ENCODE measurements at regions not wholly inside any gene's neighbourhood (a gene's known extent, or its start where the extent isn't known, plus 50 kb on each side); places are given as distances from the start of the nearest gene placed in this dataset.

GRCh38 chr5:42338136-42338535 lies 85.1 kb upstream of the GHR start:
- no peak for ATAC-seq

GRCh38 chr5:42349163-42349562 lies 74.1 kb upstream of the GHR start:
- ATAC-seq, result no peak
- TF ChIP-seq POU6F1 (CRISPR knock-in tag; IDR thresholded peaks at IDR 0.05; ENCODE audit: borderline replicate concordance, low read depth) (no peak), PPARA (CRISPR knock-in tag; IDR thresholded peaks at IDR 0.05; ENCODE audit: borderline replicate concordance) (no peak), PATZ1 (CRISPR knock-in tag; IDR thresholded peaks at IDR 0.05; ENCODE audit: borderline replicate concordance) (no peak), SNAI2 (CRISPR knock-in tag; IDR thresholded peaks at IDR 0.05) (no peak), ISL1 (CRISPR knock-in tag; IDR thresholded peaks at IDR 0.05) (no peak), RARB (CRISPR knock-in tag; IDR thresholded peaks at IDR 0.05) (no peak), ZFP3 (CRISPR knock-in tag; IDR thresholded peaks at IDR 0.05) (no peak), ZNF8 (CRISPR knock-in tag; IDR thresholded peaks at IDR 0.05) (no peak), TOX (CRISPR knock-in tag; IDR thresholded peaks at IDR 0.05; ENCODE audit: borderline replicate concordance) (no peak), GLIS3 (CRISPR knock-in tag; IDR thresholded peaks at IDR 0.05) (no peak), BACH2 (CRISPR knock-in tag; IDR thresholded peaks at IDR 0.05; ENCODE audit: borderline replicate concordance) (no peak), ZFP30 (CRISPR knock-in tag; IDR thresholded peaks at IDR 0.05) (no peak), ZC3H10 (CRISPR knock-in tag; IDR thresholded peaks at IDR 0.05) (no peak), ZNF565 (CRISPR knock-in tag; conservative IDR thresholded peaks at IDR 0.05; ENCODE audit: low read depth) (no peak), ESRRG (CRISPR knock-in tag; IDR thresholded peaks at IDR 0.05) (no peak), OSR1 (CRISPR knock-in tag; IDR thresholded peaks at IDR 0.05) (no peak), CSDC2 (CRISPR knock-in tag; IDR thresholded peaks at IDR 0.05) (no peak)

More at GRCh38 chr5:42338136-42338535, 85.1 kb upstream of the GHR start:
- no peak for TF ChIP-seq GLIS3 (CRISPR knock-in tag; IDR thresholded peaks at IDR 0.05)
- no peak for TF ChIP-seq CSDC2 (CRISPR knock-in tag; IDR thresholded peaks at IDR 0.05)
- TF ChIP-seq POU6F1 (CRISPR knock-in tag; IDR thresholded peaks at IDR 0.05; ENCODE audit: borderline replicate concordance, low read depth), result no peak
- no peak for TF ChIP-seq TCF4 (CRISPR knock-in tag; IDR thresholded peaks at IDR 0.05; ENCODE audit: borderline replicate concordance)
- TF ChIP-seq ZNF8 (CRISPR knock-in tag; IDR thresholded peaks at IDR 0.05), result no peak
- no peak for TF ChIP-seq SNAI2 (CRISPR knock-in tag; IDR thresholded peaks at IDR 0.05)
- no peak for TF ChIP-seq CSRNP3 (CRISPR knock-in tag; IDR thresholded peaks at IDR 0.05)
- no peak for TF ChIP-seq TOX (CRISPR knock-in tag; IDR thresholded peaks at IDR 0.05; ENCODE audit: borderline replicate concordance)
- TF ChIP-seq TSHZ2 (CRISPR knock-in tag; IDR thresholded peaks at IDR 0.05), result no peak

- ATAC-seq, result no peak
- TF ChIP-seq POU6F1 (CRISPR knock-in tag; IDR thresholded peaks at IDR 0.05; ENCODE audit: borderline replicate concordance, low read depth) (no peak), TOX (CRISPR knock-in tag; IDR thresholded peaks at IDR 0.05; ENCODE audit: borderline replicate concordance) (no peak), GLIS3 (CRISPR knock-in tag; IDR thresholded peaks at IDR 0.05) (no peak), TCF4 (CRISPR knock-in tag; IDR thresholded peaks at IDR 0.05; ENCODE audit: borderline replicate concordance) (no peak), CSDC2 (CRISPR knock-in tag; IDR thresholded peaks at IDR 0.05) (no peak), CREB5 (CRISPR knock-in tag; IDR thresholded peaks at IDR 0.05; ENCODE audit: low read depth) (no peak), PATZ1 (CRISPR knock-in tag; IDR thresholded peaks at IDR 0.05; ENCODE audit: borderline replicate concordance) (no peak), ZFP30 (CRISPR knock-in tag; IDR thresholded peaks at IDR 0.05) (no peak), BACH2 (CRISPR knock-in tag; IDR thresholded peaks at IDR 0.05; ENCODE audit: borderline replicate concordance) (no peak), ZNF70 (CRISPR knock-in tag; IDR thresholded peaks at IDR 0.05) (no peak), ZNF565 (CRISPR knock-in tag; conservative IDR thresholded peaks at IDR 0.05; ENCODE audit: low read depth) (no peak), ARNTL (CRISPR knock-in tag; IDR thresholded peaks at IDR 0.05; ENCODE audit: borderline replicate concordance, low read depth) (no peak)
These were observed 71.3 kb upstream of the GHR start for GRCh38 chr5:42351956-42352355.
